HCT116 (cell line): ENCODE measurements at regions not wholly inside any gene's neighbourhood (a gene's known extent, or its start where the extent isn't known, plus 50 kb on each side); places are given as distances from the start of the nearest gene placed in this dataset.
"Not testable (repeated sequence)": the region's sequence is repeated elsewhere in the genome, so short reads cannot be mapped to it uniquely, and the experiment has no call there.

Experiments used
- EZH2 ChIP-seq: fragments of 200-600 bp; sonication (generic); IDR thresholded peaks from 2 replicates; pipeline ENCODE4 v1.6.1; 2017; ENCODE audit warnings: antibody characterized with exemption, mixed run types
- EZH2phosphoT487 ChIP-seq: fragments of 200-600 bp; IDR thresholded peaks from 2 replicates; pipeline ENCODE4 v1.6.1; 2018; ENCODE audit warnings: antibody characterized with exemption, borderline replicate concordance

- TF ChIP-seq EZH2phosphoT487, EZH2: not testable (repeated sequence)
These were observed 176.2 kb upstream of the ZNF469 start for GRCh38 chr16:88206516-88206915.
